GM12864 (cell line): ENCODE measurements at regions not wholly inside any gene's neighbourhood (a gene's known extent, or its start where the extent isn't known, plus 50 kb on each side); places are given as distances from the start of the nearest gene placed in this dataset.

ENCODE experiments used
- DNase-seq: peaks from one replicate; pipeline ENCODE4 v3.0.0-alpha.2; 2011; ENCODE audit warnings: low read depth
- H3K4me3 ChIP-seq: 2 replicates; pipeline ENCODE4 v1.5.1; 2011; ENCODE audit warnings: mild to moderate bottlenecking, low read depth, low read length, control low read depth
- CTCF ChIP-seq: IDR thresholded peaks from 2 replicates; pipeline ENCODE4 v1.5.1; 2011; ENCODE audit warnings: low read depth, mild to moderate bottlenecking, moderate library complexity, low read length, control low read depth, inconsistent platforms; ENCODE audit errors: missing control alignments

DNA sequence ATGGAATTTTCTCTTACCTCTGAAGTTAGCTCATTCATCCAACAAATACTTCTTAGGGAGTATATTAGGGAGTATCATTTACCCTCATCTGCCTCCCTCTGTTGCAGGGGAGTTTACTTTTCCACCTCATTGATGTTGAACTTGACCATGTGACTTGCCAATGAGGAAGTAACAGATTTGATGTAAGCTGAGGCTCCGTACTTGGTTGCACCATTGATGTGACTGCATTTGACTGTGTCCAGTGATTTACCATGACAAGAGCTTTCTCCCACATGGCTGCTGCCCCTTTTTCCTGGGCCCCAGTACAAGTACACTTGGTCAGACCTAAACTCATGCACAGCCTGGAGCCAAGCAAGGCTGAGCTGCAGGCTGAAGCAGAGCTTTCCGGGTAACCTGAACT, 81.6 kb upstream of the HS3ST2 start:
- no peak for DNase-seq
- no peak for TF ChIP-seq CTCF
- no peak overlapping the region for H3K4me3 ChIP-seq

DNA sequence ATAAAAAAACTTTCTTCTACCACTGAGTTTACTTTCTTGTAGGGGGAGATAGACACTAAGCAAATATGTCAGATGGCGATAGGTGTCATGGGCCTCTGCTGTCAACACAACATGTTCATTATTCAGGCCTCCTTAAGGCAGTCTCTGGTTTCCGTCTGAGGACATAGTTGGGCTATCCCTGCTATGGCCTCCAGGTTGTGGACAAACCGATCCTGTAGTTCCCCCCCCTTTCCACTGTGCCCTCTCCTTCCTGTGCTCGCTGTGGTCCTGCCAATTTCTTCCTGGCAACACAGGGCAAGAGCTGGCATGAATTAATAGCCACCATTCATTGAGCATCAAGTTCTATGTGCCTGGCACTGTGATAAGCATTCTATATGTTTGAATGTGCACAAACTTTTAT, 81.0 kb upstream of the HS3ST2 start:
- no peak for TF ChIP-seq CTCF
- no peak overlapping the region for H3K4me3 ChIP-seq
- DNase-seq = no peak

- no peak for TF ChIP-seq CTCF
- H3K4me3 ChIP-seq = no peak overlapping the region
- DNase-seq = no peak
Observed at GRCh38 chr16:22734368-22734767, 79.6 kb upstream of the HS3ST2 start.

GRCh38 chr16:22736791-22737190, 77.2 kb upstream of the HS3ST2 start:
- no peak for DNase-seq
- TF ChIP-seq CTCF = no peak
- H3K4me3 ChIP-seq = no peak overlapping the region

GRCh38 chr16:22739077-22739476, 74.9 kb upstream of the HS3ST2 start:
- no peak for DNase-seq

GRCh38 chr16:22743401-22743800, 70.6 kb upstream of the HS3ST2 start:
- TF ChIP-seq CTCF = no peak
- no peak for DNase-seq

More at GRCh38 chr16:22739077-22739476, 74.9 kb upstream of the HS3ST2 start:
- TF ChIP-seq CTCF = no peak
- H3K4me3 ChIP-seq = no peak overlapping the region

DNA sequence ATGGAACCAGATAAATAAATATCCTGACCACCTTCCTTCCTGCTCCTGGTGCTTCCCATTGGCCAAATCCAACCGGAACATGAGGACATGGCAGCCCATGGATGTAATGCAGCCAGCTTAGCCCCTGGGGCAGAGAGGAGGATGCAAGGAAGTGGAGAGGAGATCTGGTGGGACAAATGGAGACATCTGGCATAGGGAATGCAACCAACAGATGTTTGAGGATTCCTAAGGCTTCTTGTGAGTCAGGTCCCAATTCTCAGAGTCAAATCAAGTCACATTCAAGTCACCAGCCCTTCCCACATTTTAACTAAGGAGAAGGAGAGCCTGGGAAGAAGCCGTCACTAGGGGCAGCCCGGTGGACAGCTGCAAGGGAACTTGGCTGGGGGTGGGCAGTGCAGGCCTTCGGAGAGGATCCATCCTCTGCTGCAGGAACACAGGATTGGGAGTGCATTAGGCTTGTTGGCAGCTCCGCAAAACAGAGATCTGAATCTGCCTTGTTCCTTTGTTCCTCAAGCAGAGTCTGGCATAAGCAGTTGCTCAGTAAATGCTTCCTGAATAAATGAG, 62.8 kb upstream of the HS3ST2 start:
- H3K4me3 ChIP-seq = no peak overlapping the region
- no peak for TF ChIP-seq CTCF
- DNase-seq = no peak

More at GRCh38 chr16:22743401-22743800, 70.6 kb upstream of the HS3ST2 start:
- H3K4me3 ChIP-seq = no peak overlapping the region
